ENCODE measurements at regions not wholly inside any gene's neighbourhood (a gene's known extent, or its start where the extent isn't known, plus 50 kb on each side); places are given as distances from the start of the nearest gene placed in this dataset.
A peak's percentile ranks its signal among the peaks of the same experiment; 100 is the strongest.
"Not testable (repeated sequence)": the region's sequence is repeated elsewhere in the genome, so short reads cannot be mapped to it uniquely, and the experiment has no call there.

DNA sequence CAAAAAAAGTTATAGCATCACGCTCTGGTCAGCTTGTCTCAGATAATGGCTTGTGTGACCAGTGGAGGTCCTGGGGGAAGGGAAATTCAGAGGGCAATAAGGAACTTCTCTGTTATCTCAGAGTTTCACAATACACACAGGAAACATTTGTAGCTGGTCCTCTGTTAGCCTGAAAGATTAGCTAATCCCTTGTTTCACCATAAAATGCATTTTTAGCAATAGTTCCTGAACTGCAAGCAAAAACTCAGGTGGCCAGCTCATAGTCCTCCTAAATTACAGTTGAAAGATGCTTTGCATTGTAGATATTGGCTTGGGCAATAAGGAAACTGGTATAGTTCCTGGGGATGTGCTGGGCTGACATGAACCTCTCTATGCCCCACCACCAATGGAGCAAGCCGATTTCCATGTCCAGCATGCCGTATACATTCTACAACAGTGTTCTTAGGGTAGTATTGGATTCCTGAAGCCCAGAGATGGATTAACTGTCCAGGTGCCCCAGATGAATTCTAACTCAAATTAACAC lies 141.5 kb upstream of the TBL1XR1 start:
- Mint-ChIP-seq H3K36me3 (no peaks in the 10 kb centered on the region), H3K4me3 (peak overlapping the region in 2 of 4 donors; percentile 34 to 50), H3K4me1 (peaks cover 26 to 34% (median 32%) of the 10 kb centered on the region in 3 donors), H3K27ac (peak overlapping the region; percentile 23 to 70 (median 59)), H3K9me3 (no peaks in the 10 kb centered on the region), H3K27me3 (no peaks in the 10 kb centered on the region)

DNA sequence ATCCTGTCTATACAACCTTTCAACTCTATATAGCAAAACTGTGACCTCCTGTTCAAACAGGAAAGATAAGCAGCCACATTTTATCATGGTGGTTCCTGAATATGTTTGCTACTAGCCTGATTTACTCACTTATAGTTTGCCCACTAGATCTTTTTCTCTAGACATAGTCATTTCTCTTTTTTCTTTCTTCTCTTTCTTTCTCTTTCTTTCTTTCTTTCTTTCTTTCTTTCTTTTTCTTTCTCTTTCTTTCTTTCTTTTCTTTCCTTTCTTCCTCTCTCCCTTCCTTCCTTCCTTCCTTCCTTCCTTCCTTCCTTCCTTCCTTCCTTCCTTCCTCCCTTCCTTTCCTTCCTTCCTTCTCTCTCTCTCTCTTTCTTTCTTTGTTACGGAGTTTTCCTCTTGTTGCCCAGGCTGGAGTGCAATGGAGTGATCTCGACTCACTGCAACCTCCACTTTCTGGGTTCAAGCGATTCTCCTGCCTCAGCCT lies 142.0 kb upstream of the TBL1XR1 start:
- peak overlapping the region in 1 of 4 donors; percentile 20 for H3K4me3 Mint-ChIP-seq
- H3K27me3 Mint-ChIP-seq, H3K36me3 Mint-ChIP-seq, H3K9me3 Mint-ChIP-seq: not testable (repeated sequence)
- peak overlapping the region in 2 of 3 donors; percentile 59 to 70 for H3K27ac Mint-ChIP-seq
- H3K4me1 Mint-ChIP-seq: peaks cover 26 to 36% (median 33%) of the 10 kb centered on the region in 3 donors

DNA sequence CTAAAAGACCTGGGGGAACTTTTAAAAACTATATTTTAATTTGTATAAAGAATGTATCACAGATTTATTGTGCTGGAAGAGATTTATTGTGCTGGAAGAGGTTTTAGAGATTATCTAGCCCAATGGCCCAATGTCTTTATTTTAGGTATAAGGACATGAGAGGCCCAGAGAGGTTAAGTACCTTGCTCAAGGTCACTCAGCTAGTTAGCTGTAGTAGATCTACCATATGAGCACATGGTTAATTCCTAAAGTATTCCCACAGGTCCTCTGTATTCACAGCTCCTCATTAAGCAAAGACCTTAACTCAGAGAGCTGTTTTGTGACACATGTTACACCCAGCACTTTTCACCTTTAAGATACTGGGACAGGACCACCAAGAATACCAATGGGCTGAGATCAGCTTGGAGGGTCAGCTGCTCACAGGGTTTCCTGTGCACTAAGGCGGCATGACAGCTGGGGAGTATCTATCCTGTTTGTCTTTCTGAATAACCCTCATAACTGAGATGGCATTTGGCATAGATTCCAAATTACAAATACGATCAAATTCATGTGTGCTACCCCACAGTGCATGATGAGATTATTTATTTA lies 143.1 kb upstream of the TBL1XR1 start:
- Mint-ChIP-seq H3K4me3 (no peak overlapping the region), H3K27ac (no peak overlapping the region), H3K27me3 (no peaks in the 10 kb centered on the region), H3K36me3 (no peaks in the 10 kb centered on the region), H3K4me1 (peaks cover 33 to 43% (median 40%) of the 10 kb centered on the region in 3 donors), H3K9me3 (no peaks in the 10 kb centered on the region)

DNA sequence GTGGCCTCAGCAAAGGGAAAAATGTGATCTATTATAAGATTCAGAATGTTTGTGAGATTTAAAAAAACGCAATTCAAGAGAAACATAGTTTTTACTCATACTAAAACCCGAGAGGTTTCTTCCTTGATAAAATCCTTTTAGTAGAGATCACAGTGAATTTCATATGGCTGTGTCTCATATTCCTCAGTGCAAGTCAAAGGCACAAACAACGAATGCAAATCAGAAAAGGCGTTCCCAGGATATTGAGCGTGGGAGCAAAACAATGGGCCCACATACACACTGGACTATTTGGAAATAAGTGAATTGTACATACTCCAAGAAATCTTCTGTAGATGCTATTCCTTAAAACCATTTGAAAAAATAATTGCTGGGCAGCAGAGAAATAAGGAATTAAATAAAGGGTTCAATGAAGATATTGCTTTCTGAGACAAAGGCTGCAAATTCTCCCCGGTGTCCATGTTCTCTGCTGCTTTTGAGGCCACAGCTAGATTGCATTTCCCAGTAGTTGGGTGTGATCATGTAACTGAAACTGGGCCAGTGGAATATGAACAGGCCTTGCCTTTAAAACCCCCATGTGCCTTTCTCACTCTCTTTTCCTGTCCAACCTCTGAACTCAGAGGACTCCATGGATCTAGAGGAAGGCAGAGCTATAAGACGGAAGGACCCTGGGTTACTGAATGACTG lies 144.6 kb upstream of the TBL1XR1 start:
- H3K4me3 Mint-ChIP-seq: no peak overlapping the region
- H3K4me1 Mint-ChIP-seq: peaks cover 30 to 49% (median 42%) of the 10 kb centered on the region in 3 donors
- no peaks in the 10 kb centered on the region for H3K9me3 Mint-ChIP-seq
- no peaks in the 10 kb centered on the region for H3K36me3 Mint-ChIP-seq
- no peaks in the 10 kb centered on the region for H3K27me3 Mint-ChIP-seq
- H3K27ac Mint-ChIP-seq: no peak overlapping the region

GRCh38 chr3:177343122-177343625 lies 145.9 kb upstream of the TBL1XR1 start:
- Mint-ChIP-seq H3K27me3 (no peaks in the 10 kb centered on the region), H3K36me3 (no peaks in the 10 kb centered on the region), H3K27ac (no peak overlapping the region), H3K4me1 (peaks cover 28 to 48% (median 32%) of the 10 kb centered on the region in 3 donors), H3K9me3 (no peaks in the 10 kb centered on the region), H3K4me3 (no peak overlapping the region)

DNA sequence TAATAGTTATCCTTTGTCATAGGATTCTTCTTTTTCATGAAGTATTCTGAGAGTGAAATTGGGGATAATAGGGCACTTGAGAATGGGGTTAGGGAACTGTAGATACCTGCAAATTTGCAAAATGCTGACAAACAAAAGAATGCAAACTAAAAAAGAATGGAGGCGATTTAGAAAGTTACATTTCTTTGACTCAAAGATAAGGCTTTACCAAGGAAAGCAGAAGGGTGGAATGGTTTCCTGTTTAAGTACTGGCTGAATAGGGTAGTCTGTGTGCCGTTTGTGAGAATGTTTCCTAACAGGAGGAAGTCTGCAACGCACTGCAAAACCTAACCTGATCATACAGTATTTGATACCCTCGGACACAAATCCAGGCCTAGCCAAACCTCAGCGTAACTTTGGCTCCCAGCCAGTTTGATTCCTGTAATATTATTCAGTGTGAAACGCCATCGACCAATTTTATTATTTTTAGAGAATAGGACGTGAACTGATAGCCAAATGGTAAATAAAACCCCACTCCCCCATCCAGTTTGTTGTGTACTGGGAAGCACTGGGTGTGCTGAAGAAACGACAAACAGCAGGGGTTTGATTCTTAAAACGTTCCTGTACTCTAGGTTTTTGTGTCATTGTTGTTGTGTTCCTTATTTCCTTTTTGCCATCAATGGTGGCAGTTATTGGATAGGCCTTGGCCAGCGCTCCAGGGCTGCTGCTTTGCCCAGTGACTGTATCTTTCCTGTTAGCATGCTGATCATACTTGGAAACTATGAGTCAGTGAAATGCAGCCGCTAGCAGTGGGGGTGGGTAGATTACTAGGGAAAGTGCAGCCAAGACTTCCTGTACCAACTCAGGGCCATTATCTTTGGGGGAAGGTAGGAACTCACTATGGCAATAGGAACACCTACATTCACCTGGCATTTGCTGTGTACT lies 148.0 kb upstream of the TBL1XR1 start:
- Mint-ChIP-seq H3K27ac (no peak overlapping the region), H3K9me3 (no peaks in the 10 kb centered on the region), H3K4me1 (peaks cover 23 to 51% (median 31%) of the 10 kb centered on the region in 3 donors), H3K4me3 (peak overlapping the region in 2 of 4 donors; percentile 20 to 72), H3K27me3 (no peaks in the 10 kb centered on the region), H3K36me3 (no peaks in the 10 kb centered on the region)

DNA sequence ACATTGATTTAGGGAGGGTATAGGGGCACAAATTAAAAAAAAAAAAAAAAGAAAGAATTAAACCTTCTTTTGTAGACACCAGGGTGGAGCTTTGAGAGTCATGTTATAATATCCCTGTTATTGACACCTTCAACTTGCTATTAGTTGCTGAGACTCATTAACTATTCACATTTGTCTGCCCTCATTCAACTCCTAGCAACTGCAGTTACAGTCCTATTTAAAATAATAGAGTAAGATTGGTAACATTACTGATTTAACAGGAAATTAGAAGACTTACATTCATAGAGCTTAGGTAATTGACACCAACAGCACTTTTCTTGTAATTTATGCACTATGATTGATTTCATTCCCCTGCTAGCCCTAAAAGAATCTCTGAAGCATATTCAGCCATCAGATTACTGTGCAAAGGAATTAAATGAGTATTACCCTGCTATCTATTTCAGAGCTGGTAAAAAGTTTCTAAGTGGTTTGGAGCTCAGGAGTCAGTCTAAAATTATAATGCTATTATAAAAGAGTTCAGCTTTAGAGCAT lies 148.8 kb upstream of the TBL1XR1 start:
- Mint-ChIP-seq H3K27ac (no peak overlapping the region), H3K4me3 (peak overlapping the region in 1 of 4 donors; percentile 1), H3K27me3 (no peaks in the 10 kb centered on the region), H3K9me3 (no peaks in the 10 kb centered on the region), H3K36me3 (no peaks in the 10 kb centered on the region), H3K4me1 (peaks cover 31 to 58% (median 37%) of the 10 kb centered on the region in 3 donors)

DNA sequence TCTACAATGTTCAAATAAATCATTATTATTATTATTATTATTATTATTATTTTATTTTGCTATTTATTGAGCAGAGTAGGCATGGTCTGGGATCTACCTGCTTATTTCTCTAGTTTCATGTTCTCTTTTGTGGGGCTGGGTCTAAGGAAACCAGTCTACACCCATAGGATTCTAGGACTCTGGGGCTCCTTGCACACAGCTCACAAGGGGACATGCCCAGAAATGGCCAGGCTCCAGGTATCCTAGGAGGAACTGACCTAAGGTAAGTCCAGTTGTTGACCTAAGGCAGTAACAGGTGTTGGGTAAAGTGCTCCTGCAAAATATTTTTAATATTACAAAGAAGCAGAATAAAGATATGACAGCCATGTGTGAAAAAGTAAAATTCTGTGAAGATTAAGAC lies 149.6 kb upstream of the TBL1XR1 start:
- H3K4me3 Mint-ChIP-seq: no peak overlapping the region
- no peak overlapping the region for H3K27ac Mint-ChIP-seq
- H3K4me1 Mint-ChIP-seq: peaks cover 37 to 66% (median 45%) of the 10 kb centered on the region in 3 donors
- no peaks in the 10 kb centered on the region for H3K36me3 Mint-ChIP-seq
- H3K9me3 Mint-ChIP-seq: no peaks in the 10 kb centered on the region
- H3K27me3 Mint-ChIP-seq: no peaks in the 10 kb centered on the region

DNA sequence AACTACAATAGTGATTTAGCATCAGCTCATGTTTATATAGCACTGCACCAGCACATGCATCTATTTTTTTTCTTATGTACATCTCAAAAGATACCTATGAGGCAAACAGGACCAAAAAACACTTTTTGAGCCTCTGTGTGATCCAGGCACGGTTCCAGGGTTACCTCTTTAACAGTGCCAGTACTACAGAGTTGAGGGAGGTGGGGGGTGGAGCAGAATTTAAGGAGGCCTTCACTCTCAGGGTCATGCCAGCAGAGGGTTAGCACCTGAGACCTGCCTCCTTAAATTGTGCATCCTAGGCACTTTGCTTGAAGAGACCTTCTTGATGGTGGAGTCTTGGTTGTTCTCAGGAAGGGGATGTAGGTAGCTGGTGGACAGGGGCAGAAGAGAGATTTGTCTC lies 150.3 kb upstream of the TBL1XR1 start:
- peak overlapping the region in 1 of 3 donors; percentile 24 for H3K27ac Mint-ChIP-seq
- H3K9me3 Mint-ChIP-seq: no peaks in the 10 kb centered on the region
- peaks cover 42 to 72% (median 53%) of the 10 kb centered on the region in 3 donors for H3K4me1 Mint-ChIP-seq
- no peak overlapping the region for H3K4me3 Mint-ChIP-seq
- no peaks in the 10 kb centered on the region for H3K27me3 Mint-ChIP-seq
- no peaks in the 10 kb centered on the region for H3K36me3 Mint-ChIP-seq

GRCh38 chr3:177348974-177349373 lies 151.7 kb upstream of the TBL1XR1 start:
- Mint-ChIP-seq H3K4me1 (peaks cover 42 to 74% (median 56%) of the 10 kb centered on the region in 3 donors), H3K27me3 (no peaks in the 10 kb centered on the region), H3K36me3 (peaks cover 3% of the 10 kb centered on the region), H3K27ac (peak overlapping the region in 1 of 3 donors; percentile 34), H3K9me3 (no peaks in the 10 kb centered on the region), H3K4me3 (peak overlapping the region in 1 of 4 donors; percentile 25)

DNA sequence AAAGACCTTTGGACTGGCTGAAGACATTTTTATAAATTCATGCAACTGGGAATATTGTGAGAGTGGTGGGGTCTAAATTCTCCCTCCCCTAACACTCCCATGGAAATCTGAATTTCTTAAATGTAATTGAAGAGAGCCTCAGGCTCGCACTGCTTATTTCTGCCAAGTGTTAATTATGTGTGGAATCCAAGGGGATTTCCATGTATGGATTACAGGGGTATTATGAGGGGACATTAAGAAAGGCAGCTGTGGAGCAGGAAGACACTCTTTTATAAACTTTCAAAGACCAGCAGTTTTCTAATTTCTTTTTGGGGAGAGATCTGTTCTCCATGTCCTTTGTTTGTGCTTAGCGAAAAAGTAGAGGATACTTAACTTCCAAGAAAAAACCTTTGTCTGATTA lies 152.1 kb upstream of the TBL1XR1 start:
- Mint-ChIP-seq H3K4me3 (no peak overlapping the region), H3K36me3 (peaks cover 3% of the 10 kb centered on the region), H3K9me3 (no peaks in the 10 kb centered on the region), H3K27me3 (no peaks in the 10 kb centered on the region), H3K4me1 (peaks cover 42 to 74% (median 56%) of the 10 kb centered on the region in 3 donors), H3K27ac (peak overlapping the region in 1 of 3 donors; percentile 34)

DNA sequence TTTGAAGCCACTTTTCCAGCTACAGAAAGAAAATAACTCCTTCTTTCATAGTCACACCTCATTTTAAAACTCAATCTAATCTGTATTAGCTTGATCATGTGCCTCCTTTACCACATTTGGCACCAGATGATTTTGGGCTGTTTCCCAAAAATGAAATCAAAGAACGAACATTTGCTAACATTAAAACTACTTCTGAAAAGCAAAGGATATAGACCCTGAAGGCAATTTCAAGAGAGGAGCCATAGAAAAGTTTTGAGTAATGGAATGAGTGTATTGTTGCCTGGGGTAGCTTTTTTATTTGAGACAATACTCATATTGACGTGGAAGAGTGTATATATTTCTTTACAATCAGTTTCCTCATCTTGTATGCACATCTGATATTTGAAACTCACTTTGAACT lies 152.8 kb upstream of the TBL1XR1 start:
- Mint-ChIP-seq H3K27me3 (no peaks in the 10 kb centered on the region), H3K4me1 (peaks cover 37 to 69% (median 52%) of the 10 kb centered on the region in 3 donors), H3K9me3 (no peaks in the 10 kb centered on the region), H3K36me3 (peaks cover 3% of the 10 kb centered on the region), H3K4me3 (peak overlapping the region in 2 of 4 donors; percentile 42 to 78), H3K27ac (peak overlapping the region in 2 of 3 donors; percentile 33 to 65)

DNA sequence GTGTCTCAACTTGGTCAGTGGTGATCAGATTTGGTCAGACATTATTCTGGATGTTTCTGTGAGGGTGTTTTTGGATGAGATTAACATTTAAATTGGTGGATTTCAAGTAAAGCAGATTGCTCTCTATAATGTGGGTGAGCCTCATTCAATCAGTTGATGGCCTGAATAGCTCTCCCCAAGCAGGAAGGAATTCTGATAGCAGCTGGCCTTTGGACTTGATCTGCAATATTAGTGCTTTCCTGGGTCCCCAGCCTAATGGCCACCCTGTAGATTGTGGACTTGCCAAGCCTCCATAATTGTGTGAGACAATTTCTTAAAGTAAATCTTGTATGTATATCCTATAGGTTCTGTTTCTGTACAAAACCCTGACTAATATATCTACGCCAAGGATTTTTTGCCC lies 153.9 kb upstream of the TBL1XR1 start:
- no peaks in the 10 kb centered on the region for H3K9me3 Mint-ChIP-seq
- peak overlapping the region; percentile 50 to 80 (median 63) for H3K27ac Mint-ChIP-seq
- peak overlapping the region in 3 of 4 donors; percentile 11 to 78 (median 76) for H3K4me3 Mint-ChIP-seq
- H3K27me3 Mint-ChIP-seq: no peaks in the 10 kb centered on the region
- peaks cover 33 to 64% (median 43%) of the 10 kb centered on the region in 3 donors for H3K4me1 Mint-ChIP-seq
- peaks cover 3% of the 10 kb centered on the region for H3K36me3 Mint-ChIP-seq

- Mint-ChIP-seq H3K36me3 (peaks cover 3% of the 10 kb centered on the region), H3K4me3 (peak overlapping the region; percentile 11 to 76 (median 26)), H3K9me3 (no peaks in the 10 kb centered on the region), H3K4me1 (peaks cover 35 to 64% (median 46%) of the 10 kb centered on the region in 3 donors), H3K27ac (peak overlapping the region; percentile 50 to 80 (median 63)), H3K27me3 (no peaks in the 10 kb centered on the region)
These were observed 154.5 kb upstream of the TBL1XR1 start for GRCh38 chr3:177351757-177352158.

Measured in IgD-negative memory B cell (primary cell).